ENCODE measurements at regions not wholly inside any gene's neighbourhood (a gene's known extent, or its start where the extent isn't known, plus 50 kb on each side); places are given as distances from the start of the nearest gene placed in this dataset.

DNA sequence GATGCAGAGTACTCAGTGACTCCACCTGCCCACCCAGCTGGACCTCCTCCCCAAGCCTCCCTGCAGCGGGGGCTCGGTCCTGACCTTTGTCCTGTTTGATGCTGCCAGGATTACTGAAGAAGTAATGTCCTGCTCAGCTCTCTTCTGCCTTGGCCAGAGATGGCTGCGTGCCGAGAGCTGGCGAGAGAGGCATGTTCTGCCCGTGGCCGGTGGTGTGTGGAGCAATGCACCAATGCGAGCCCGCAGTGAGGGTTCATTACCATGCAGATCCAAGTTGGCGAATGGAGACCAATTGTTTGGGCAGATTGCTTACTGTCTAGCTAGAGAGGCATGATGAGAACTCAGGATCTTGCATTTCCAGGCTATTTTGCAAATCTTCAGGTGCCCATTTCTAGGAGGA lies 248.9 kb downstream of the ENGASE start:
- Histone ChIP-seq H3K9me3 (no peaks in the 10 kb centered on the region), H3K4me3 (no peak overlapping the region), H3K27me3 (no peaks in the 10 kb centered on the region), H3K27ac (no peak overlapping the region), H3K36me3 (no peaks in the 10 kb centered on the region), H3K4me1 (no peaks in the 10 kb centered on the region)
- no peak for DNase-seq (ENCODE audit: low spot score)
- TF ChIP-seq, protein P1, sequence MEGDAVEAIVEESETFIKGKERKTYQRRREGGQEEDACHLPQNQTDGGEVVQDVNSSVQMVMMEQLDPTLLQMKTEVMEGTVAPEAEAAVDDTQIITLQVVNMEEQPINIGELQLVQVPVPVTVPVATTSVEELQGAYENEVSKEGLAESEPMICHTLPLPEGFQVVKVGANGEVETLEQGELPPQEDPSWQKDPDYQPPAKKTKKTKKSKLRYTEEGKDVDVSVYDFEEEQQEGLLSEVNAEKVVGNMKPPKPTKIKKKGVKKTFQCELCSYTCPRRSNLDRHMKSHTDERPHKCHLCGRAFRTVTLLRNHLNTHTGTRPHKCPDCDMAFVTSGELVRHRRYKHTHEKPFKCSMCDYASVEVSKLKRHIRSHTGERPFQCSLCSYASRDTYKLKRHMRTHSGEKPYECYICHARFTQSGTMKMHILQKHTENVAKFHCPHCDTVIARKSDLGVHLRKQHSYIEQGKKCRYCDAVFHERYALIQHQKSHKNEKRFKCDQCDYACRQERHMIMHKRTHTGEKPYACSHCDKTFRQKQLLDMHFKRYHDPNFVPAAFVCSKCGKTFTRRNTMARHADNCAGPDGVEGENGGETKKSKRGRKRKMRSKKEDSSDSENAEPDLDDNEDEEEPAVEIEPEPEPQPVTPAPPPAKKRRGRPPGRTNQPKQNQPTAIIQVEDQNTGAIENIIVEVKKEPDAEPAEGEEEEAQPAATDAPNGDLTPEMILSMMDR (IDR thresholded peaks at IDR 0.05): no peak

DNA sequence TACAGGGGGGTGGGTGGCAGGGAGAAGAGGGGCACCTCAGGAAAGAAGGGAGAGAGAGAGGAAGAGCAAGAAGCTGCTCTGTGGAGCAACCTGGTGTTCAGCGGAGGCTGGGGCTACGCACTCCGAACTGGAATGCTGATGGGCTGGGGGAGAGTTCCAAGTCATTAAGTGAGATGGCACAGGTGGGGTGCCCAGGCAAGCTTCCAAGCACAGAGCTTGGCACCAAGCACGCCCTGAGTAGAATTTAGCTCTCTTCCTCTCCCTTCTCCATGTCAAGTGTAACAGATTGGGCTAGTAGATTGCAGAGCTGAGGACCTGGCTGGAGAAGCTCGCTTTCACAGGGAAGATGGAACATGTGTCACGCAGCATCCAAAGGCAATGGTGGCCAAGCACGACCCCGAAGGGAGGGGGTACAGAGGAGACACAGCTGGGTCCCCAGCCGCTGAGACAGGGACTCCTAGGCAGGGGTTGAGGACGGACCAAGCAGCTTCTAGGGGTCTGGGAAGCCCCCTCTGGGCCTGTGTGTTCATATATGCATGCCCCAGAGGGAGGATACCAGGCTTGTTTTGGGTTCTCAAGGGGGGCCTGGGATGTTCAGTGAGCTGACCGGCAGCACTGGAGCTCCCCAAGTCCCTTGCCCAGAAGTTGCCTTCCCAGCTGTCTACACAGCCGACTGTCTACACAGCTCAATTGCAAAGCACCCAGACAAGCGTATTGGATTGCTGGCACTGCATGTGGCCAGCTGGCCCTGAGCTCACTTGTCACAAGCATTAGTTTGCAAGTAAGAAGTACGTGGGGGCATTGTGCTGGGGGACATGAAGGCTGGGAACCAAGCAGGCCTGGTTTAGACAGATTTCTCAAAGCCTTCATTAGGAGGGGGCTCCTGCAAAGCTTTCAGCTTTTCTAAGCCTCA lies 247.8 kb downstream of the ENGASE start:
- Histone ChIP-seq H3K4me3 (no peak overlapping the region), H3K27me3 (no peaks in the 10 kb centered on the region), H3K27ac (no peak overlapping the region), H3K36me3 (no peaks in the 10 kb centered on the region), H3K9me3 (no peaks in the 10 kb centered on the region), H3K4me1 (no peaks in the 10 kb centered on the region)
- no peak for DNase-seq (ENCODE audit: low spot score)
- TF ChIP-seq, protein P1 (IDR thresholded peaks at IDR 0.05): no peak

DNA sequence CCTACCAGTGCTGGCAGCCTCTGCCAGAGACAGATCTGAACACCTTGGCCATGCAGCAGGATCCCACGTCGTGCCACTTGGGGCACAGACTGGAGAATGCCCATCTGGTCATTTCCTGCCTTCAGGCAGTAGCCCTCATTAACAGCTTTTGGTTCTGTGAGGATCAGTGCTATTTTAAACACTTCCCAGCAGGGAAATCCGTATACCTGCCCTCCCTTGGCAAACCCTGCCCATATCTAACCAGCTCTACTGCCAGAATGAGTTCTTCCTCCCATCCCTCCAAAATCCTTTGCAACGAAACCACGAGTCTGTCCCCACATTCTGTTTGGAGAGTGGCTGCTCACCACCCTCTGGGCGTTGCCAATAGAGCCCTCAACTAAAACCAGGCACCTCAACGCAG lies 245.7 kb downstream of the ENGASE start:
- no peak overlapping the region for H3K4me3 ChIP-seq
- DNase-seq (ENCODE audit: low spot score): no peak
- TF ChIP-seq, protein P1 (IDR thresholded peaks at IDR 0.05): no peak
- no peak overlapping the region for H3K27ac ChIP-seq
- H3K27me3 ChIP-seq: peaks cover 0 to 4% of the 10 kb centered on the region in 2 donors
- H3K9me3 ChIP-seq: no peaks in the 10 kb centered on the region
- no peaks in the 10 kb centered on the region for H3K4me1 ChIP-seq
- H3K36me3 ChIP-seq: no peaks in the 10 kb centered on the region

DNA sequence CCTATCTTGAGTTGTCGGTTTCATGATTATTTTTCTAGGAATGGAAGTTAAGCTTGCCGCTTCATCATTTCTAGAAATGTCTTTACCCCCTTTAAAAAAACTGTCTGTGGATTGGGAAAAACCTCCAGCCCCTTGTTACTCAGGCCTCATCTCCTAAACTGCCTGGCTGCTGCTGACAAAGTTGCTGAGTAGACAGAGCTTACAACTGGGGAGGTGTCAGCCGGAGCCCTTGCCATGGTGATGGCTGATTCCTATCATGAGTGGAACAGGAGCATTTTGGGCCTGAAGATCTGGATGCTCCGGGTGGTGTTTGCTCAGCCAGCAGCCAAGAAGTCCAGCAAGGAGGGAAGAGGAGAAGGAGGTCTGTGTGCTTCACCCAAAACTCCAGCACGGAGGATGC lies 243.3 kb downstream of the ENGASE start:
- DNase-seq (ENCODE audit: low spot score): no peak
- no peak overlapping the region for H3K27ac ChIP-seq
- TF ChIP-seq, protein P1 (IDR thresholded peaks at IDR 0.05): no peak
- H3K36me3 ChIP-seq: no peaks in the 10 kb centered on the region
- peaks cover 0 to 7% of the 10 kb centered on the region in 2 donors for H3K27me3 ChIP-seq
- no peaks in the 10 kb centered on the region for H3K9me3 ChIP-seq
- H3K4me3 ChIP-seq: no peak overlapping the region
- no peaks in the 10 kb centered on the region for H3K4me1 ChIP-seq

DNA sequence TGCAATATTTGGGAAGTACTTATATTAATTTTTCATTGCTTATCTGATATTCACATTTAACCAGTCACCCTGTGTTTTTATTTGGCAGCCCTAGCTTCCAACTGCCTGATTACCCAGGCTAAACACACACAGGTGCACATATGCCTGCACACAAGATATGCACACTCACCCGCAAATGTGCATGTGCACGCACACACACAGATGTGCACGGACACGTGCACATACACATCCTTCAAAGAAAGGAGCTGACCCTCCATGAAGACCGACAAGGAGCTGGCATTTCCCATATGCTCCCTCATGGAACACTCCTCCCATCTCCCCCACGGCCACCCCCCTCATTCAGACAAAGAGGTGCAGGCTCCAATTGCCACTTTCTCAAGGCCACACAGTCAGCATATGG lies 242.2 kb downstream of the ENGASE start:
- no peak for DNase-seq (ENCODE audit: low spot score)
- no peak overlapping the region for H3K4me3 ChIP-seq
- H3K27ac ChIP-seq: no peak overlapping the region
- no peaks in the 10 kb centered on the region for H3K9me3 ChIP-seq
- no peaks in the 10 kb centered on the region for H3K36me3 ChIP-seq
- H3K4me1 ChIP-seq: no peaks in the 10 kb centered on the region
- H3K27me3 ChIP-seq: peaks cover 0 to 7% of the 10 kb centered on the region in 2 donors
- TF ChIP-seq, protein P1 (IDR thresholded peaks at IDR 0.05): no peak
